ENCODE measurements at regions not wholly inside any gene's neighbourhood (a gene's known extent, or its start where the extent isn't known, plus 50 kb on each side); places are given as distances from the start of the nearest gene placed in this dataset.

DNA sequence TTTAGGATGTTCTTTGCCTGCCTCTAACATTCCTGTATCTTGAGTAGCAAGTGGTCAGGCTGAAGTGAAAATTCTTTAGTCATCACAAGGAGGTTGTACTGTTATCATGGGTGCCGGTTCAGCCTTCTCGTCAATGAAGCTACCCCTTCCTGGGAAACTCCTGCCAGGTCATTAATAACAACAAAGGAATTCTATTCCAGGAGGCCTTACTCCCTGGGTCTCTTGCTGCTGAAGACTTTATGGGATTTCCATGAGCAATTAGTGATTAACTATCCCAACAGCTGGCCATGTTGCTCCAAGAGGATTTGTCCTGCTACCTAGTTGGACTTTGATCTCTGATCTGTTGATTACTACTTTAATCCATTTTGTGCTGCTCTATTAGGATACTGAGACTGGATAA is 62.7 kb upstream of the ELOVL5 start:
- H4K20me1 ChIP-seq (ENCODE audit: insufficient read depth): no peaks in the 10 kb centered on the region
- no peaks in the 10 kb centered on the region for H3K9me2 ChIP-seq
- H3K36me3 ChIP-seq (replicated peaks in 1 of 2; ENCODE audit: control insufficient read depth in 1 of 2, insufficient read depth in 2 of 2, low read length in 1 of 2): no peaks in the 10 kb centered on the region
- DNase-seq: no peak
- 77% methylated on average over 2 of the region's 2 CpGs for WGBS (ENCODE audit: low lambda C conversion rate)
- POLR2A ChIA-PET: no interaction called here
- H3K9me3 ChIP-seq: no peaks in the 10 kb centered on the region
- H3K4me3 ChIP-seq (ENCODE audit: low read depth in 2 of 2, low read length in 1 of 2): no peak overlapping the region
- H3K4me2 ChIP-seq: no peak overlapping the region
- no peak overlapping the region for H2AFZ ChIP-seq (ENCODE audit: low read depth)
- no peaks in the 10 kb centered on the region for H3F3A ChIP-seq (replicated peaks; ENCODE audit: insufficient read depth)
- no peaks in the 10 kb centered on the region for H3K79me2 ChIP-seq (ENCODE audit: insufficient read depth)
- no peak overlapping the region for H3K9ac ChIP-seq
- H3K4me1 ChIP-seq (ENCODE audit: control insufficient read depth in 1 of 2, insufficient read depth in 2 of 2, low read depth in 1 of 2, low read length in 1 of 2): peaks cover 0 to 2% of the 10 kb centered on the region in 2 experiments; a peak in 1 of 4 replicates
- no peaks in the 10 kb centered on the region; the same call in 1 of the 2 replicates for H3K27me3 ChIP-seq (ENCODE audit: insufficient read depth)
- CTCF ChIA-PET: interaction anchor here (0.8 to 3.4 kb wide), 19 partner anchors 14 to 243 kb away, joined by 3 to 40 read pairs (median 6); no protein-coding TSS in a partner anchor
- TF ChIP-seq FOSL2 (IDR thresholded peaks at IDR 0.05; ENCODE audit: borderline replicate concordance, low read depth): no peak
- TF ChIP-seq RCOR1 (IDR thresholded peaks at IDR 0.05; ENCODE audit: low read length): no peak
- no peak for TF ChIP-seq MXI1 (IDR thresholded peaks at IDR 0.05; ENCODE audit: low read depth, low read length)
- TF ChIP-seq, protein P1, sequence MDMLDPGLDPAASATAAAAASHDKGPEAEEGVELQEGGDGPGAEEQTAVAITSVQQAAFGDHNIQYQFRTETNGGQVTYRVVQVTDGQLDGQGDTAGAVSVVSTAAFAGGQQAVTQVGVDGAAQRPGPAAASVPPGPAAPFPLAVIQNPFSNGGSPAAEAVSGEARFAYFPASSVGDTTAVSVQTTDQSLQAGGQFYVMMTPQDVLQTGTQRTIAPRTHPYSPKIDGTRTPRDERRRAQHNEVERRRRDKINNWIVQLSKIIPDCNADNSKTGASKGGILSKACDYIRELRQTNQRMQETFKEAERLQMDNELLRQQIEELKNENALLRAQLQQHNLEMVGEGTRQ (IDR thresholded peaks at IDR 0.05; ENCODE audit: borderline replicate concordance, low read depth, low read length): no peak
- TF ChIP-seq RAD21 (IDR thresholded peaks at IDR 0.05; ENCODE audit: low read length): no peak
- TF ChIP-seq NFIC (IDR thresholded peaks at IDR 0.05; ENCODE audit: borderline replicate concordance): no peak
- TF ChIP-seq POLR2AphosphoS5 (IDR thresholded peaks at IDR 0.05; ENCODE audit: low read depth, low read length): no peak
- no peak for TF ChIP-seq GABPA (IDR thresholded peaks at IDR 0.05; ENCODE audit: low read depth)
- TF ChIP-seq RXRA (IDR thresholded peaks at IDR 0.05; ENCODE audit: borderline replicate concordance, low read depth): no peak
- no peak for TF ChIP-seq FOXM1 (IDR thresholded peaks at IDR 0.05; ENCODE audit: low read depth)
- no peak for TF ChIP-seq MAX (IDR thresholded peaks at IDR 0.05; ENCODE audit: low read depth)
- no peak for TF ChIP-seq TAF1 (IDR thresholded peaks at IDR 0.05; ENCODE audit: borderline replicate concordance, low read depth, low read length)
- TF ChIP-seq JUND (IDR thresholded peaks at IDR 0.05): no peak
- H3K27ac ChIP-seq (ENCODE audit: low read depth in 2 of 2, low read length in 1 of 2): no peak overlapping the region

DNA sequence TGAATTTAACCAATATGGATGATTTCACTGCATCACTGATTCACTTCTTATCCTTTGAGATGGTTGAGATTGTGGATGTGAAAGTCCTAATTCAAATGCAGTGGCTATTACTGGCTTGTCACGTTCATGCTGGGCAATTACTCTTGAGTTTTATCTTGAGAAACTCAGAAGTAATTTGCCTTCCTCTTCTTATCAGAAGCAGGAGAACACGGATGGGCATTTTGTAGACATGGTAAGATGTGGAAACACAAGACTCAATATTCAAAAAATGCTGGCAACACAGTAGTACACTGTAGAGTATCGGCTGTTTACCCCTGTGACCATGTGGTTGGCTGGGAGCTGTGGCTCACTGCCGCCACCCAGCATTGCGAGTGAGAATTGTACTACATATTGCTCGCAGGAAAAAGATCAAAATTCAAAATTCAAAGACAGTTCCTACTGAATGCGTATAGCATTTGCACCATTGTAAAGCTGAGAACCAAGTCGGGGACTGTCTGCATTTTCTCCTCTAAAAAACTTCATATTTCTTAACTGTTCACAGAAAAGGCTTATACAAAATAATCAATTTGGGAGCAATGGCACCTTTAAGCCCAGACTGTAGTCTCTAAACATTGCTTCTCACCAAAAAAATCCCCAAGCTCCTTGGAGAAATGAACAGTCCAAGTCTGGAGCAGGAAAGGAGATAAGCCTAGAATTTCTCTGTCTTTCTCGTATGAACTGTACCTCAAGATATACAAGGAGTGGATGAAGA is 61.9 kb upstream of the ELOVL5 start:
- Histone ChIP-seq H3K4me1 (ENCODE audit: control insufficient read depth in 1 of 2, insufficient read depth in 2 of 2, low read depth in 1 of 2, low read length in 1 of 2) (peaks cover 0 to 2% of the 10 kb centered on the region in 2 experiments; a peak in 1 of 4 replicates), H3K27me3 (ENCODE audit: insufficient read depth) (no peaks in the 10 kb centered on the region; the same call in 1 of the 2 replicates), H3K9me2 (no peaks in the 10 kb centered on the region), H3K4me2 (no peak overlapping the region), H4K20me1 (ENCODE audit: insufficient read depth) (no peaks in the 10 kb centered on the region), H2AFZ (ENCODE audit: low read depth) (no peak overlapping the region), H3F3A (replicated peaks; ENCODE audit: insufficient read depth) (no peaks in the 10 kb centered on the region), H3K4me3 (ENCODE audit: low read depth in 2 of 2, low read length in 1 of 2) (no peak overlapping the region), H3K79me2 (ENCODE audit: insufficient read depth) (no peaks in the 10 kb centered on the region), H3K9ac (no peak overlapping the region), H3K36me3 (replicated peaks in 1 of 2; ENCODE audit: control insufficient read depth in 1 of 2, insufficient read depth in 2 of 2, low read length in 1 of 2) (no peaks in the 10 kb centered on the region), H3K27ac (ENCODE audit: low read depth in 2 of 2, low read length in 1 of 2) (no peak overlapping the region), H3K9me3 (no peaks in the 10 kb centered on the region)
- WGBS (ENCODE audit: low lambda C conversion rate): 43% methylated on average over 9 of the region's 9 CpGs
- ChIA-PET POLR2A (no interaction called here), CTCF (interaction anchor here (0.8 to 3.4 kb wide), 19 partner anchors 13 to 242 kb away, joined by 3 to 40 read pairs (median 6); no protein-coding TSS in a partner anchor)
- TF ChIP-seq MXI1 (IDR thresholded peaks at IDR 0.05; ENCODE audit: low read depth, low read length) (0 out of 2 replicates have a peak, but pooled peaks have one; percentile 43), SMC3 (IDR thresholded peaks at IDR 0.05; ENCODE audit: low read depth, low read length) (peak; percentile 88), FOSL2 (IDR thresholded peaks at IDR 0.05; ENCODE audit: borderline replicate concordance, low read depth) (no peak), NRF1 (IDR thresholded peaks at IDR 0.05; ENCODE audit: low read depth, low read length) (no peak), SIN3A (IDR thresholded peaks at IDR 0.05; ENCODE audit: borderline replicate concordance, low read depth, low read length) (no peak), RAD21 (IDR thresholded peaks at IDR 0.05; ENCODE audit: low read length) (peak; percentile 83), ZBTB33 (IDR thresholded peaks at IDR 0.05; ENCODE audit: borderline replicate concordance, low read depth) (no peak), MAX (IDR thresholded peaks at IDR 0.05; ENCODE audit: low read depth) (peak; percentile 81; the same call in 1 of the 2 replicates), GATA2 (CRISPR knock-in tag; IDR thresholded peaks at IDR 0.05) (no peak)
- TF ChIP-seq, protein P2, sequence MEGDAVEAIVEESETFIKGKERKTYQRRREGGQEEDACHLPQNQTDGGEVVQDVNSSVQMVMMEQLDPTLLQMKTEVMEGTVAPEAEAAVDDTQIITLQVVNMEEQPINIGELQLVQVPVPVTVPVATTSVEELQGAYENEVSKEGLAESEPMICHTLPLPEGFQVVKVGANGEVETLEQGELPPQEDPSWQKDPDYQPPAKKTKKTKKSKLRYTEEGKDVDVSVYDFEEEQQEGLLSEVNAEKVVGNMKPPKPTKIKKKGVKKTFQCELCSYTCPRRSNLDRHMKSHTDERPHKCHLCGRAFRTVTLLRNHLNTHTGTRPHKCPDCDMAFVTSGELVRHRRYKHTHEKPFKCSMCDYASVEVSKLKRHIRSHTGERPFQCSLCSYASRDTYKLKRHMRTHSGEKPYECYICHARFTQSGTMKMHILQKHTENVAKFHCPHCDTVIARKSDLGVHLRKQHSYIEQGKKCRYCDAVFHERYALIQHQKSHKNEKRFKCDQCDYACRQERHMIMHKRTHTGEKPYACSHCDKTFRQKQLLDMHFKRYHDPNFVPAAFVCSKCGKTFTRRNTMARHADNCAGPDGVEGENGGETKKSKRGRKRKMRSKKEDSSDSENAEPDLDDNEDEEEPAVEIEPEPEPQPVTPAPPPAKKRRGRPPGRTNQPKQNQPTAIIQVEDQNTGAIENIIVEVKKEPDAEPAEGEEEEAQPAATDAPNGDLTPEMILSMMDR (IDR thresholded peaks at IDR 0.05): peak; percentile 64
- DNase-seq: peak; percentile 49
